H9 (cell line): ENCODE measurements at regions not wholly inside any gene's neighbourhood (a gene's known extent, or its start where the extent isn't known, plus 50 kb on each side); places are given as distances from the start of the nearest gene placed in this dataset.
A peak's percentile ranks its signal among the peaks of the same experiment; 100 is the strongest.

ENCODE experiments used
- DNase-seq: peaks from one replicate; pipeline ENCODE4 v3.0.0-alpha.2; 2017
- H2AFZ ChIP-seq: one replicate; pipeline ENCODE4 v1.6.1; 2013; ENCODE audit warnings: mild to moderate bottlenecking, low read length, control low read depth, moderate library complexity
- H2AK5ac ChIP-seq: 2 replicates; pipeline ENCODE4 v1.6.1; 2013; ENCODE audit warnings: low read length, control low read depth, mixed read lengths; ENCODE audit not compliant: insufficient read length
- H2BK120ac ChIP-seq: one replicate; pipeline ENCODE4 v1.6.1; 2013; ENCODE audit warnings: low read depth, mild to moderate bottlenecking, low read length, control low read depth, inconsistent platforms; ENCODE audit not compliant: poor library complexity, severe bottlenecking
- H2BK12ac ChIP-seq: 2 replicates; pipeline ENCODE4 v1.6.1; 2013; ENCODE audit warnings: low read length, control low read depth, mixed read lengths, low read depth; ENCODE audit not compliant: insufficient read length
- H2BK15ac ChIP-seq: 2 replicates; pipeline ENCODE4 v1.6.1; 2013; ENCODE audit warnings: low read depth, low read length, control low read depth
- H2BK20ac ChIP-seq: one replicate; pipeline ENCODE4 v1.6.1; 2013; ENCODE audit warnings: low read depth, mild to moderate bottlenecking, low read length, control low read depth, inconsistent platforms; ENCODE audit not compliant: poor library complexity, severe bottlenecking
- H2BK5ac ChIP-seq: 2 replicates; pipeline ENCODE4 v1.6.1; 2013; ENCODE audit warnings: low read length, control low read depth, mixed read lengths; ENCODE audit not compliant: insufficient read length
- H3K14ac ChIP-seq: 2 replicates; pipeline ENCODE4 v1.6.1; 2013; ENCODE audit warnings: low read length, control low read depth; ENCODE audit not compliant: insufficient read depth
- H3K18ac ChIP-seq: 2 replicates; pipeline ENCODE4 v1.6.1; 2013; ENCODE audit warnings: low read depth, mild to moderate bottlenecking, mixed read lengths, low read length, control low read depth; ENCODE audit not compliant: insufficient read length
- H3K23ac ChIP-seq: 2 replicates; pipeline ENCODE4 v1.6.1; 2013; ENCODE audit warnings: low read length, control low read depth, mixed read lengths, low read depth; ENCODE audit not compliant: insufficient read length
- H3K23me2 ChIP-seq: 2 replicates; pipeline ENCODE4 v1.6.1; 2013; ENCODE audit warnings: low read depth, mild to moderate bottlenecking, mixed read lengths, low read length, control low read depth; ENCODE audit not compliant: insufficient read length, poor library complexity, severe bottlenecking
- H3K27ac ChIP-seq: 2 replicates; pipeline ENCODE4 v1.5.1; 2013; ENCODE audit warnings: low read length, control low read depth, mixed read lengths, low read depth; ENCODE audit not compliant: insufficient read length
- H3K27me3 ChIP-seq: 2 replicates; pipeline ENCODE4 v1.6.1; 2013; ENCODE audit warnings: low read length, control low read depth, inconsistent platforms; ENCODE audit not compliant: insufficient read depth
- H3K4ac ChIP-seq: 2 replicates; pipeline ENCODE4 v1.6.1; 2013; ENCODE audit warnings: low read depth, mild to moderate bottlenecking, control low read depth, inconsistent platforms, low read length, moderate library complexity
- H3K4me1 ChIP-seq: 2 replicates; pipeline ENCODE4 v1.6.1; 2013; ENCODE audit warnings: low read length, control low read depth, inconsistent platforms; ENCODE audit not compliant: insufficient read depth
- H3K4me2 ChIP-seq: 2 replicates; pipeline ENCODE4 v1.6.1; 2013; ENCODE audit warnings: low read length, control low read depth, mixed read lengths; ENCODE audit not compliant: insufficient read length, insufficient read depth
- H3K56ac ChIP-seq: 2 replicates; pipeline ENCODE4 v1.6.1; 2013; ENCODE audit warnings: low read depth, mild to moderate bottlenecking, mixed read lengths, low read length, control low read depth; ENCODE audit not compliant: insufficient read length
- H3K79me1 ChIP-seq: 2 replicates; pipeline ENCODE4 v1.6.1; 2013; ENCODE audit warnings: low read depth, mild to moderate bottlenecking, moderate library complexity, low read length, control low read depth, inconsistent platforms; ENCODE audit not compliant: insufficient read depth, poor library complexity, severe bottlenecking
- H3K79me2 ChIP-seq: 2 replicates; pipeline ENCODE4 v1.6.1; 2013; ENCODE audit warnings: low read length, control low read depth, inconsistent platforms; ENCODE audit not compliant: insufficient read depth
- H3K9ac ChIP-seq: 2 replicates; pipeline ENCODE4 v1.6.1; 2013; ENCODE audit warnings: low read length, control low read depth, mixed read lengths; ENCODE audit not compliant: insufficient read length; ENCODE audit errors: extremely low read depth
- H3K9me3 ChIP-seq: one replicate; pipeline ENCODE4 v1.6.1; 2013; ENCODE audit warnings: low read depth, low read length, inconsistent platforms; ENCODE audit not compliant: control insufficient read depth
- H3T11ph ChIP-seq: one replicate; pipeline ENCODE4 v1.6.1; 2013; ENCODE audit warnings: mild to moderate bottlenecking, low read length, control low read depth, inconsistent platforms
- H4K20me1 ChIP-seq: one replicate; pipeline ENCODE4 v1.6.1; 2013; ENCODE audit not compliant: control insufficient read depth, insufficient read length, insufficient read depth
- H4K5ac ChIP-seq: 2 replicates; pipeline ENCODE4 v1.6.1; 2013; ENCODE audit warnings: low read depth, mild to moderate bottlenecking, mixed read lengths, low read length, control low read depth; ENCODE audit not compliant: insufficient read length
- H4K8ac ChIP-seq: replicated peaks from 2 replicates; pipeline ENCODE4 v1.6.1; 2013; ENCODE audit warnings: low read length, control low read depth, mixed read lengths, low read depth; ENCODE audit not compliant: insufficient read length
- H4K91ac ChIP-seq: 2 replicates; pipeline ENCODE4 v1.6.1; 2013; ENCODE audit warnings: low read depth, mild to moderate bottlenecking, moderate library complexity, mixed read lengths, low read length, control low read depth; ENCODE audit not compliant: insufficient read length
- H3K27ac Mint-ChIP-seq, 3 experiments: 2 replicates in 2 of 3; 3 replicates in 1 of 3; pipeline ENCODE4 v1.8.0; 2020 to 2021; ENCODE audit warnings: mixed read lengths in 3 of 3, mild to moderate bottlenecking in 1 of 3, moderate library complexity in 1 of 3
- H3K27me3 Mint-ChIP-seq: 2 replicates; pipeline ENCODE4 v1.8.0; 2021; ENCODE audit warnings: low read depth, mild to moderate bottlenecking, moderate library complexity, mixed read lengths
- H3K36me3 Mint-ChIP-seq, 3 experiments: 2 replicates in 2 of 3; 3 replicates in 1 of 3; pipeline ENCODE4 v1.8.0; 2020 to 2021; ENCODE audit warnings: low read depth in 3 of 3, mixed read lengths in 3 of 3; ENCODE audit not compliant: insufficient read depth in 1 of 3
- H3K4me1 Mint-ChIP-seq, 2 experiments: 2 replicates each; pipeline ENCODE4 v1.8.0; 2020; ENCODE audit warnings: mixed read lengths in 2 of 2
- H3K4me3 Mint-ChIP-seq, 2 experiments: 2 replicates in 1 of 2; 3 replicates in 1 of 2; pipeline ENCODE4 v1.8.0; 2020 to 2021; ENCODE audit warnings: mild to moderate bottlenecking in 2 of 2, mixed read lengths in 2 of 2, moderate library complexity in 1 of 2
- H3K9me3 Mint-ChIP-seq, 2 experiments: 2 replicates in 1 of 2; 3 replicates in 1 of 2; pipeline ENCODE4 v1.8.0; 2020; ENCODE audit warnings: mild to moderate bottlenecking in 2 of 2, mixed read lengths in 2 of 2, moderate library complexity in 1 of 2
- WGBS: extraction: QIAGEN DNeasy Blood & Tissue Kit; methylation state at CpG from one replicate; pipeline ENCODE4 v1.1.7; 2013; ENCODE audit warnings: missing lambda C conversion rate, low lambda C conversion rate, mixed read lengths; ENCODE audit not compliant: insufficient read length; ENCODE audit errors: extremely low coverage; 5-methylcytosine and 5-hydroxymethylcytosine counted together
- TF ChIP-seq, protein P1 (sequence below): fragments of 200-600 bp; sonication (generic); conservative IDR thresholded peaks from 3 replicates; pipeline ENCODE4 v1.8.0; 2021; ENCODE audit warnings: antibody characterized with exemption, mild to moderate bottlenecking

DNA sequence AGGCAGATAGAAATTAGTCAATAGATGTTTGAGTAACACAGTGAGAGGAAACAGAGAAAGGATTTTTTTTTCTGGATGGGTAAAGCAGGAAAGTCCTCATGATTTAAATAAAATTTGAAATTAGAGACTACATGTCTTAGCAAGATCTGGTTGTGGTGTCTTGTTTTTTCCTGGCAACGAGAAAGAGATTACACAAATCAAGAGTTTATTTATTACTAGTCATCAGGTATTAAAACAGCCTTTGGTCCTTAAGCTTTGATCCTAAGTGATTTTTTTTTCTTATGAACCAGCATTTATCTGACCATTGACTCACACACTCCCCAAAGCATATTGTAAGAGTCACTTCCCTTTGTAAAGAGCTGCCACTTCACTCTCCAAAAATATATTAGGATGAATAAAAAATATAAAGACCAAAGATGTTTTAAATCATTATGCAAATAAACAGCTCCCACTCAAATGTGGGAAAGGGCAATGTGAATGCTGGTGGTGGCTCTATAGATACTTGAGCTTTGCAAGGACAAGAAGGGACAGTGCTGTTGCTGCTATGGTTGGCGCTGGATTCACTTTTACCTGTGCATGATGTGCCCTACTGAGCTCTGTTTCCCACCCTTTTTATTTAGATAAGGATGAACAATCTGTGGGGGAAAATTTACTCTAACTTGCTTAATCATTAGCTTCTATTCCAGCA lies 1726.5 kb downstream of the MAT2B start:
- H3K27ac ChIP-seq: peak overlapping the region; percentile 93
- peak overlapping the region; percentile 19 for H3K4me2 ChIP-seq
- peaks cover 56% of the 10 kb centered on the region in 2 experiments for H3K4me1 Mint-ChIP-seq
- no peak overlapping the region for H3K4ac ChIP-seq
- H3K56ac ChIP-seq: no peak overlapping the region
- no peak overlapping the region for H4K8ac ChIP-seq
- H2BK5ac ChIP-seq: no peak overlapping the region
- H3K18ac ChIP-seq: no peak overlapping the region
- no peak overlapping the region for H2BK12ac ChIP-seq
- H3K27ac Mint-ChIP-seq: peak overlapping the region; percentile 93 to 99 (median 98)
- H2BK20ac ChIP-seq: no peak overlapping the region
- peak overlapping the region; percentile 9 to 27; a peak in 1 of 5 replicates for H3K4me3 Mint-ChIP-seq
- peaks cover 13 to 26% (median 18%) of the 10 kb centered on the region in 3 experiments for H3K36me3 Mint-ChIP-seq
- no peaks in the 10 kb centered on the region for H3K79me2 ChIP-seq
- H3K23me2 ChIP-seq: no peaks in the 10 kb centered on the region
- no peak overlapping the region for H2BK15ac ChIP-seq
- H2BK120ac ChIP-seq: no peak overlapping the region
- H3K14ac ChIP-seq: no peak overlapping the region
- H3K27me3 Mint-ChIP-seq: no peaks in the 10 kb centered on the region
- H3K23ac ChIP-seq: no peak overlapping the region
- H2AFZ ChIP-seq: no peak overlapping the region
- TF ChIP-seq, protein P1, sequence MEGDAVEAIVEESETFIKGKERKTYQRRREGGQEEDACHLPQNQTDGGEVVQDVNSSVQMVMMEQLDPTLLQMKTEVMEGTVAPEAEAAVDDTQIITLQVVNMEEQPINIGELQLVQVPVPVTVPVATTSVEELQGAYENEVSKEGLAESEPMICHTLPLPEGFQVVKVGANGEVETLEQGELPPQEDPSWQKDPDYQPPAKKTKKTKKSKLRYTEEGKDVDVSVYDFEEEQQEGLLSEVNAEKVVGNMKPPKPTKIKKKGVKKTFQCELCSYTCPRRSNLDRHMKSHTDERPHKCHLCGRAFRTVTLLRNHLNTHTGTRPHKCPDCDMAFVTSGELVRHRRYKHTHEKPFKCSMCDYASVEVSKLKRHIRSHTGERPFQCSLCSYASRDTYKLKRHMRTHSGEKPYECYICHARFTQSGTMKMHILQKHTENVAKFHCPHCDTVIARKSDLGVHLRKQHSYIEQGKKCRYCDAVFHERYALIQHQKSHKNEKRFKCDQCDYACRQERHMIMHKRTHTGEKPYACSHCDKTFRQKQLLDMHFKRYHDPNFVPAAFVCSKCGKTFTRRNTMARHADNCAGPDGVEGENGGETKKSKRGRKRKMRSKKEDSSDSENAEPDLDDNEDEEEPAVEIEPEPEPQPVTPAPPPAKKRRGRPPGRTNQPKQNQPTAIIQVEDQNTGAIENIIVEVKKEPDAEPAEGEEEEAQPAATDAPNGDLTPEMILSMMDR: no peak
- no peak overlapping the region for H3T11ph ChIP-seq
- DNase-seq: no peak
- no peak overlapping the region for H3K9ac ChIP-seq
- H3K79me1 ChIP-seq: no peaks in the 10 kb centered on the region
- peaks cover 2% of the 10 kb centered on the region; the same call in 1 of the 2 replicates for H3K4me1 ChIP-seq
- WGBS: no CpG with 5 or more reads among the region's 2 CpGs
- no peak overlapping the region for H4K5ac ChIP-seq
- H4K91ac ChIP-seq: no peak overlapping the region
- no peaks in the 10 kb centered on the region for H4K20me1 ChIP-seq
- H3K9me3 Mint-ChIP-seq: peaks cover 15 to 29% of the 10 kb centered on the region in 2 experiments
- H3K9me3 ChIP-seq: peaks cover 9% of the 10 kb centered on the region
- no peaks in the 10 kb centered on the region for H3K27me3 ChIP-seq
- H2AK5ac ChIP-seq: no peak overlapping the region
